ENCODE measurements at regions not wholly inside any gene's neighbourhood (a gene's known extent, or its start where the extent isn't known, plus 50 kb on each side); places are given as distances from the start of the nearest gene placed in this dataset.

- Histone ChIP-seq H3K27me3 (ENCODE audit: low read depth, low read length) (peaks cover 6% of the 10 kb centered on the region; the same call in 1 of the 2 replicates), H3K27ac (ENCODE audit: low read length) (no peak overlapping the region), H3K9me3 (ENCODE audit: insufficient read depth, low read length) (no peaks in the 10 kb centered on the region), H3K4me2 (ENCODE audit: low read length) (no peak overlapping the region), H4K20me1 (ENCODE audit: insufficient read depth, low read length) (no peaks in the 10 kb centered on the region), H3K9ac (ENCODE audit: low read length) (no peak overlapping the region), H3K79me2 (ENCODE audit: low read length) (no peaks in the 10 kb centered on the region), H3K4me3 (ENCODE audit: low read length) (no peak overlapping the region), H3K4me1 (ENCODE audit: low read length) (no peaks in the 10 kb centered on the region), H2AFZ (ENCODE audit: low read depth, low read length) (no peak overlapping the region), H3K36me3 (replicated peaks; ENCODE audit: low read depth, low read length) (no peaks in the 10 kb centered on the region)
- no peak for TF ChIP-seq CTCF (IDR thresholded peaks at IDR 0.05; ENCODE audit: low read depth, low read length)
- TF ChIP-seq EZH2phosphoT487 (IDR thresholded peaks at IDR 0.05; ENCODE audit: low read depth): no peak
Measured at GRCh38 chr6:156344491-156344890, 432.7 kb upstream of the ARID1B start.

- Histone ChIP-seq H2AFZ (ENCODE audit: low read depth, low read length) (no peak overlapping the region), H4K20me1 (ENCODE audit: insufficient read depth, low read length) (no peaks in the 10 kb centered on the region), H3K36me3 (replicated peaks; ENCODE audit: low read depth, low read length) (no peaks in the 10 kb centered on the region), H3K27me3 (ENCODE audit: low read depth, low read length) (peaks cover 6% of the 10 kb centered on the region; the same call in 1 of the 2 replicates), H3K4me2 (ENCODE audit: low read length) (no peak overlapping the region), H3K4me3 (ENCODE audit: low read length) (no peak overlapping the region), H3K9ac (ENCODE audit: low read length) (no peak overlapping the region), H3K27ac (ENCODE audit: low read length) (no peak overlapping the region), H3K9me3 (ENCODE audit: insufficient read depth, low read length) (no peaks in the 10 kb centered on the region), H3K4me1 (ENCODE audit: low read length) (no peaks in the 10 kb centered on the region), H3K79me2 (ENCODE audit: low read length) (no peaks in the 10 kb centered on the region)
- no peak for TF ChIP-seq EZH2phosphoT487 (IDR thresholded peaks at IDR 0.05; ENCODE audit: low read depth)
- no peak for TF ChIP-seq CTCF (IDR thresholded peaks at IDR 0.05; ENCODE audit: low read depth, low read length)
Measured at GRCh38 chr6:156337801-156338200, 439.4 kb upstream of the ARID1B start.

- Histone ChIP-seq H3K4me3 (ENCODE audit: low read length) (no peak overlapping the region), H3K27ac (ENCODE audit: low read length) (no peak overlapping the region), H3K4me2 (ENCODE audit: low read length) (no peak overlapping the region), H2AFZ (ENCODE audit: low read depth, low read length) (no peak overlapping the region), H3K4me1 (ENCODE audit: low read length) (no peaks in the 10 kb centered on the region), H3K36me3 (replicated peaks; ENCODE audit: low read depth, low read length) (no peaks in the 10 kb centered on the region), H3K79me2 (ENCODE audit: low read length) (no peaks in the 10 kb centered on the region), H3K9me3 (ENCODE audit: insufficient read depth, low read length) (no peaks in the 10 kb centered on the region), H3K27me3 (ENCODE audit: low read depth, low read length) (peaks cover 6% of the 10 kb centered on the region; the same call in 1 of the 2 replicates), H4K20me1 (ENCODE audit: insufficient read depth, low read length) (no peaks in the 10 kb centered on the region), H3K9ac (ENCODE audit: low read length) (no peak overlapping the region)
- TF ChIP-seq CTCF (IDR thresholded peaks at IDR 0.05; ENCODE audit: low read depth, low read length): no peak
Measured at GRCh38 chr6:156336733-156337132, 440.4 kb upstream of the ARID1B start.

GRCh38 chr6:156336089-156336488, 441.1 kb upstream of the ARID1B start:
- H3K79me2 ChIP-seq (ENCODE audit: low read length): no peaks in the 10 kb centered on the region
- no peak for TF ChIP-seq EZH2phosphoT487 (IDR thresholded peaks at IDR 0.05; ENCODE audit: low read depth)
- TF ChIP-seq CTCF (IDR thresholded peaks at IDR 0.05; ENCODE audit: low read depth, low read length): no peak
- no peaks in the 10 kb centered on the region for H3K4me1 ChIP-seq (ENCODE audit: low read length)

More at GRCh38 chr6:156336089-156336488, 441.1 kb upstream of the ARID1B start:
- Histone ChIP-seq H3K4me3 (ENCODE audit: low read length) (no peak overlapping the region), H3K9me3 (ENCODE audit: insufficient read depth, low read length) (no peaks in the 10 kb centered on the region), H3K36me3 (replicated peaks; ENCODE audit: low read depth, low read length) (no peaks in the 10 kb centered on the region), H3K27ac (ENCODE audit: low read length) (no peak overlapping the region), H3K4me2 (ENCODE audit: low read length) (no peak overlapping the region), H2AFZ (ENCODE audit: low read depth, low read length) (no peak overlapping the region), H3K27me3 (ENCODE audit: low read depth, low read length) (peaks cover 6% of the 10 kb centered on the region; the same call in 1 of the 2 replicates), H3K9ac (ENCODE audit: low read length) (no peak overlapping the region), H4K20me1 (ENCODE audit: insufficient read depth, low read length) (no peaks in the 10 kb centered on the region)
